NB4 (cell line): ENCODE measurements at regions not wholly inside any gene's neighbourhood (a gene's known extent, or its start where the extent isn't known, plus 50 kb on each side); places are given as distances from the start of the nearest gene placed in this dataset.

Experiments used
- MAX ChIP-seq: IDR thresholded peaks from 2 replicates; pipeline ENCODE4 v1.6.1; 2011; ENCODE audit warnings: low read depth, low read length
- POLR2A ChIP-seq: IDR thresholded peaks from 2 replicates; pipeline ENCODE4 v1.6.1; 2011; ENCODE audit warnings: mild to moderate bottlenecking; ENCODE audit not compliant: insufficient read length; ENCODE audit errors: extremely low read depth
- TF ChIP-seq, protein P1 (sequence below): IDR thresholded peaks from one replicate; pipeline ENCODE4 v1.5.1; 2012; ENCODE audit warnings: low read depth, low read length

DNA sequence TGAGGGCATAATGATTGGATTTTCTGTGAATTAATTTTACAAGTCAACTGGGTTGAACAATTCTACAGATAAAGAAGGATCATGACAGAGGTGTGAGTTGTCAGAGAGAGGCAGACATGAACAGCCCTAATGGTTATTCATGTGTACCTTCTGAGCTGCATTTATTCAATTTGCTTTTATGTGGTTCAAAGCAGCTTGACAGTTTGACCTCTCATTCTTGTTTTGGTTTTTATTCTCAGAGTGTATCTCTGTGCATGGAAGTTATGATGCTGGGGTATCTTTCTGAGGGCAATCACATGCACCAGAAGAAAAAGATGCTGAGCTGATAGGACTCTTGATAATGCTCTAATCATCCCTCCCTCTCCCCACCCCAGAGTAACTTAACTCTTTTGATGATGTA lies 169.3 kb upstream of the NPY2R start:
- TF ChIP-seq, protein P1, sequence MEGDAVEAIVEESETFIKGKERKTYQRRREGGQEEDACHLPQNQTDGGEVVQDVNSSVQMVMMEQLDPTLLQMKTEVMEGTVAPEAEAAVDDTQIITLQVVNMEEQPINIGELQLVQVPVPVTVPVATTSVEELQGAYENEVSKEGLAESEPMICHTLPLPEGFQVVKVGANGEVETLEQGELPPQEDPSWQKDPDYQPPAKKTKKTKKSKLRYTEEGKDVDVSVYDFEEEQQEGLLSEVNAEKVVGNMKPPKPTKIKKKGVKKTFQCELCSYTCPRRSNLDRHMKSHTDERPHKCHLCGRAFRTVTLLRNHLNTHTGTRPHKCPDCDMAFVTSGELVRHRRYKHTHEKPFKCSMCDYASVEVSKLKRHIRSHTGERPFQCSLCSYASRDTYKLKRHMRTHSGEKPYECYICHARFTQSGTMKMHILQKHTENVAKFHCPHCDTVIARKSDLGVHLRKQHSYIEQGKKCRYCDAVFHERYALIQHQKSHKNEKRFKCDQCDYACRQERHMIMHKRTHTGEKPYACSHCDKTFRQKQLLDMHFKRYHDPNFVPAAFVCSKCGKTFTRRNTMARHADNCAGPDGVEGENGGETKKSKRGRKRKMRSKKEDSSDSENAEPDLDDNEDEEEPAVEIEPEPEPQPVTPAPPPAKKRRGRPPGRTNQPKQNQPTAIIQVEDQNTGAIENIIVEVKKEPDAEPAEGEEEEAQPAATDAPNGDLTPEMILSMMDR = no peak
- TF ChIP-seq POLR2A (no peak), MAX (no peak)
